Transverse colon (tissue), 3 donors: ENCODE measurements at regions not wholly inside any gene's neighbourhood (a gene's known extent, or its start where the extent isn't known, plus 50 kb on each side); places are given as distances from the start of the nearest gene placed in this dataset.
"Not testable (repeated sequence)": the region's sequence is repeated elsewhere in the genome, so short reads cannot be mapped to it uniquely, and the experiment has no call there.

Experiments used
- POLR2A ChIP-seq: fragments of 450-650 bp; IDR thresholded peaks from one replicate; pipeline ENCODE4 v1.6.1; 2016; ENCODE audit warnings: antibody characterized with exemption, mild to moderate bottlenecking, moderate library complexity
- TF ChIP-seq, protein P1 (sequence below), 5 experiments: fragments of 200-600 bp in 3 of 5; fragments of 450-650 bp in 2 of 5; sonication (generic) in 3 of 5; IDR thresholded peaks; 1 replicate in 2 of 5; 2 replicates in 3 of 5; pipeline ENCODE4 v1.5.1; 2016 to 2017; ENCODE audit warnings: antibody characterized with exemption in 5 of 5, inconsistent platforms in 3 of 5, mild to moderate bottlenecking in 2 of 5, moderate library complexity in 1 of 5

DNA sequence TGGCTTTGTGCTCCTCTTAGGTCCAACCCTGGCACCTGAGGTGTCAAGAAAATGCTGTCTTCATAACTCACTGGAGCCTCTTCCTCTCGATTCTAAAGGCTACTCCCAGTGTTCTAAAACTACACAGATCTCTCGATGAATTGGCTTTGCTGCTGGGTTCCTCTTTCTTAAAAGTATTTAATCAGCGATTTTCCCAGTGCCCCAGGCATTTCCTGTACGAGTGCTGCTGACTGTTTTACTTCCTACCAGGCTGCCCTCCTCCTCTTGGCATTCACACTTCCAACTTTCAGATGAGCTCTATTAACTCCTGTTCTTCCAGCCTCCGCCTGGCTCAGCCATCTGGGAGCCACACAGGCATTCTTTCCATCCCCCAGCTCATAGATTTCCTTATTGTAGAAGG, 95.6 kb upstream of the IKBKE start:
- TF ChIP-seq, protein P1, sequence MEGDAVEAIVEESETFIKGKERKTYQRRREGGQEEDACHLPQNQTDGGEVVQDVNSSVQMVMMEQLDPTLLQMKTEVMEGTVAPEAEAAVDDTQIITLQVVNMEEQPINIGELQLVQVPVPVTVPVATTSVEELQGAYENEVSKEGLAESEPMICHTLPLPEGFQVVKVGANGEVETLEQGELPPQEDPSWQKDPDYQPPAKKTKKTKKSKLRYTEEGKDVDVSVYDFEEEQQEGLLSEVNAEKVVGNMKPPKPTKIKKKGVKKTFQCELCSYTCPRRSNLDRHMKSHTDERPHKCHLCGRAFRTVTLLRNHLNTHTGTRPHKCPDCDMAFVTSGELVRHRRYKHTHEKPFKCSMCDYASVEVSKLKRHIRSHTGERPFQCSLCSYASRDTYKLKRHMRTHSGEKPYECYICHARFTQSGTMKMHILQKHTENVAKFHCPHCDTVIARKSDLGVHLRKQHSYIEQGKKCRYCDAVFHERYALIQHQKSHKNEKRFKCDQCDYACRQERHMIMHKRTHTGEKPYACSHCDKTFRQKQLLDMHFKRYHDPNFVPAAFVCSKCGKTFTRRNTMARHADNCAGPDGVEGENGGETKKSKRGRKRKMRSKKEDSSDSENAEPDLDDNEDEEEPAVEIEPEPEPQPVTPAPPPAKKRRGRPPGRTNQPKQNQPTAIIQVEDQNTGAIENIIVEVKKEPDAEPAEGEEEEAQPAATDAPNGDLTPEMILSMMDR (IDR thresholded peaks at IDR 0.05) = not testable (repeated sequence)
- TF ChIP-seq POLR2A = not testable (repeated sequence)
